Fibroblast of lung (primary cell): ENCODE measurements at regions not wholly inside any gene's neighbourhood (a gene's known extent, or its start where the extent isn't known, plus 50 kb on each side); places are given as distances from the start of the nearest gene placed in this dataset.

Source experiments
- CTCF ChIP-seq, 2 donors: IDR thresholded peaks in 1 of 2; conservative IDR thresholded peaks in 1 of 2; 1 replicate in 1 of 2; 2 replicates in 1 of 2; pipeline ENCODE4 v1.5.1; 2011 to 2012; ENCODE audit warnings: low read length in 2 of 2, control low read depth in 1 of 2, inconsistent platforms in 1 of 2, low read depth in 1 of 2, mild to moderate bottlenecking in 1 of 2
- EZH2 ChIP-seq: IDR thresholded peaks from 2 replicates; pipeline ENCODE4 v1.5.1; 2012; ENCODE audit warnings: low read length, control low read depth, mild to moderate bottlenecking; ENCODE audit errors: missing control alignments

DNA sequence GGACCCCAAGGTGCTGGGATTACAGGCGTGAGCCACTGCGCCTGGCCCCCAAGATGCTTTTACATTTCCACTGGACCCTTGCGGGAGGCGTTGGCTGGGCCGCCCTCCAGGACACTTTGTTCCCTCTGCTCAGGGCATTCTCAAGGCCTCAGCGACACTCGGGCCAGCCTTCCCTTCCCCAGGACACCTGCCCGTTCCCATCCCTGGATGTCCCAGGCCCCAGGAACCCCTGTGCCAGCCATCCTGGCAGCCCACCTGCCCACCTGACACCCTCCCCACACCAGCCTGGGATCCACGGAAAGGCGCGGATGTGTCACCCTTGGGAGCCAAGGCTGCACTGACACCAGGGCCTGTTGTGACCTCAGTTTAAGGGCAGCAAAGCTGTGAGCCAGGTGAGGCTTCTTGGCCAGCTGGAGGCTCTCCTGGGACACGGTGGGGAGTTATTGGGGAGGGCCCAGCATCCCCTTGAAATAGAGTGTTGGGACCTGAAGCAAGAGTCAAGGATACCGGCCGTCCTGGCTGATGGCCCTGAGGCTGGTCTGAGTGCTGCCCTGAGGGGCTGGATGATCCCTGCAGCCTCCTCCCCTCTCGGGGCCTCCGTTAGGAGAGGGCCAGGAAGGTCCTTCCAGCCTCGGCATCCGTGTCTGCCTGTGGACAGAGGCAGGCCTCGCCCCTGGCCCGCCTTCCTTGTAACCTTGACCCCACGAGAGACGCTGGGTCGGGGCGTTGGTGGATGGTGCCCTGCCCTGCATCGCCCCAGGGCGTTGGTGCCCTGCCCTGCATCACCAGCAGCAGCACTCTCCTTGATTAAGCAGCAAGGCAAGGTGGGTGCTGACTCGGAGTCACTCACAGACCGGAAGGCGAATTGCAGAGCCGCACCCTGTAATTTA, 84.2 kb upstream of the BHLHE23 start:
- TF ChIP-seq CTCF (conservative IDR thresholded peaks at IDR 0.05 in 1 of 2, IDR thresholded peaks at IDR 0.05 in 1 of 2; ENCODE audit: low read depth in 1 of 2, low read length in 2 of 2) (no peak), EZH2 (no peak)
